GM21723 (cell line): ENCODE measurements at regions not wholly inside any gene's neighbourhood (a gene's known extent, or its start where the extent isn't known, plus 50 kb on each side); places are given as distances from the start of the nearest gene placed in this dataset.
"Not testable (repeated sequence)": the region's sequence is repeated elsewhere in the genome, so short reads cannot be mapped to it uniquely, and the experiment has no call there.

ENCODE experiments used
- ATAC-seq: cut with Tn5 transposase; IDR thresholded peaks from one replicate; pipeline ENCODE4 v1.9.1; 2021; ENCODE audit warnings: mild to moderate bottlenecking, moderate library complexity; ENCODE audit not compliant: unreplicated experiment

- no peak for ATAC-seq
These were observed 153.7 kb upstream of the SFSWAP start for GRCh38 chr12:131557078-131557709.

GRCh38 chr12:131559517-131560516, 151.1 kb upstream of the SFSWAP start:
- no peak for ATAC-seq

GRCh38 chr12:131561051-131561450, 149.8 kb upstream of the SFSWAP start:
- ATAC-seq = no peak

GRCh38 chr12:131561891-131562684, 148.8 kb upstream of the SFSWAP start:
- no peak for ATAC-seq

- ATAC-seq = not testable (repeated sequence)
These were observed 146.7 kb upstream of the SFSWAP start for GRCh38 chr12:131564138-131564727.

- ATAC-seq = no peak
These were observed 146.0 kb upstream of the SFSWAP start for GRCh38 chr12:131564845-131565244.

- no peak for ATAC-seq
These were observed 145.4 kb upstream of the SFSWAP start for GRCh38 chr12:131565267-131566015.

GRCh38 chr12:131568336-131568735, 142.6 kb upstream of the SFSWAP start:
- no peak for ATAC-seq

- ATAC-seq = no peak
These were observed 140.3 kb upstream of the SFSWAP start for GRCh38 chr12:131570596-131570995.

- no peak for ATAC-seq
These were observed 139.1 kb upstream of the SFSWAP start for GRCh38 chr12:131571827-131572226.

- no peak for ATAC-seq
These were observed 138.3 kb upstream of the SFSWAP start for GRCh38 chr12:131572626-131573025.

GRCh38 chr12:131573631-131574394, 137.1 kb upstream of the SFSWAP start:
- ATAC-seq = no peak

- ATAC-seq = no peak
These were observed 136.5 kb upstream of the SFSWAP start for GRCh38 chr12:131574395-131574771.

- no peak for ATAC-seq
These were observed 135.5 kb upstream of the SFSWAP start for GRCh38 chr12:131575371-131575770.

GRCh38 chr12:131576734-131577133, 134.2 kb upstream of the SFSWAP start:
- not testable (repeated sequence) for ATAC-seq

GRCh38 chr12:131577766-131578165, 133.1 kb upstream of the SFSWAP start:
- ATAC-seq = no peak

- no peak for ATAC-seq
These were observed 131.9 kb upstream of the SFSWAP start for GRCh38 chr12:131578828-131579470.

GRCh38 chr12:131583090-131583712, 127.7 kb upstream of the SFSWAP start:
- no peak for ATAC-seq
